HCT116 (cell line): ENCODE measurements at regions not wholly inside any gene's neighbourhood (a gene's known extent, or its start where the extent isn't known, plus 50 kb on each side); places are given as distances from the start of the nearest gene placed in this dataset.

Experiments
- CBX3 ChIP-seq: IDR thresholded peaks from 2 replicates; pipeline ENCODE4 v1.6.1; 2012; ENCODE audit warnings: low read depth
- CEBPB ChIP-seq: IDR thresholded peaks from 2 replicates; pipeline ENCODE4 v1.6.1; 2012; ENCODE audit warnings: low read depth
- CTCF ChIP-seq, 3 experiments: fragments of 200-600 bp in 1 of 3; sonication (generic) in 1 of 3; IDR thresholded peaks in 2 of 3; conservative IDR thresholded peaks in 1 of 3; 2 replicates each; pipeline ENCODE4 v1.5.1; 2012 to 2017; ENCODE audit warnings: low read depth in 2 of 3, low read length in 2 of 3, antibody characterized with exemption in 1 of 3, borderline replicate concordance in 1 of 3, control low read depth in 1 of 3, mild to moderate bottlenecking in 1 of 3, mixed read lengths in 1 of 3, mixed run types in 1 of 3, moderate library complexity in 1 of 3; ENCODE audit not compliant: insufficient read depth in 1 of 3
- EGR1 ChIP-seq: IDR thresholded peaks from 2 replicates; pipeline ENCODE4 v1.6.1; 2012; ENCODE audit warnings: low read depth
- ELF1 ChIP-seq: IDR thresholded peaks from 2 replicates; pipeline ENCODE4 v1.6.1; 2012; ENCODE audit warnings: low read depth, borderline replicate concordance
- EZH2 ChIP-seq: fragments of 200-600 bp; sonication (generic); IDR thresholded peaks from 2 replicates; pipeline ENCODE4 v1.6.1; 2017; ENCODE audit warnings: antibody characterized with exemption, mixed run types
- JUND ChIP-seq: IDR thresholded peaks from 2 replicates; pipeline ENCODE4 v1.6.1; 2012
- POLR2A ChIP-seq: IDR thresholded peaks from 2 replicates; pipeline ENCODE4 v1.7.0; 2011; ENCODE audit warnings: borderline replicate concordance; ENCODE audit not compliant: insufficient read depth, insufficient read length; ENCODE audit errors: extremely low read depth
- POLR2AphosphoS5 ChIP-seq: IDR thresholded peaks from 2 replicates; pipeline ENCODE4 v1.6.1; 2011; ENCODE audit warnings: mild to moderate bottlenecking, low read depth, low read length, moderate library complexity
- RAD21 ChIP-seq: IDR thresholded peaks from 2 replicates; pipeline ENCODE4 v1.6.1; 2012; ENCODE audit warnings: low read depth, mild to moderate bottlenecking
- REST ChIP-seq: IDR thresholded peaks from 2 replicates; pipeline ENCODE4 v1.6.1; 2012; ENCODE audit warnings: low read depth
- TCF7L2 ChIP-seq: IDR thresholded peaks from 2 replicates; pipeline ENCODE4 v1.7.0; 2011; ENCODE audit warnings: borderline replicate concordance, inconsistent platforms; ENCODE audit not compliant: insufficient read depth, insufficient read length; ENCODE audit errors: extremely low read depth
- YY1 ChIP-seq: IDR thresholded peaks from 2 replicates; pipeline ENCODE4 v1.6.1; 2011; ENCODE audit warnings: low read length, low read depth, moderate library complexity, mild to moderate bottlenecking; ENCODE audit not compliant: insufficient replicate concordance; ENCODE audit errors: extremely low read depth
- TF ChIP-seq, protein P1 (sequence below): IDR thresholded peaks from 2 replicates; pipeline ENCODE4 v1.6.1; 2012

DNA sequence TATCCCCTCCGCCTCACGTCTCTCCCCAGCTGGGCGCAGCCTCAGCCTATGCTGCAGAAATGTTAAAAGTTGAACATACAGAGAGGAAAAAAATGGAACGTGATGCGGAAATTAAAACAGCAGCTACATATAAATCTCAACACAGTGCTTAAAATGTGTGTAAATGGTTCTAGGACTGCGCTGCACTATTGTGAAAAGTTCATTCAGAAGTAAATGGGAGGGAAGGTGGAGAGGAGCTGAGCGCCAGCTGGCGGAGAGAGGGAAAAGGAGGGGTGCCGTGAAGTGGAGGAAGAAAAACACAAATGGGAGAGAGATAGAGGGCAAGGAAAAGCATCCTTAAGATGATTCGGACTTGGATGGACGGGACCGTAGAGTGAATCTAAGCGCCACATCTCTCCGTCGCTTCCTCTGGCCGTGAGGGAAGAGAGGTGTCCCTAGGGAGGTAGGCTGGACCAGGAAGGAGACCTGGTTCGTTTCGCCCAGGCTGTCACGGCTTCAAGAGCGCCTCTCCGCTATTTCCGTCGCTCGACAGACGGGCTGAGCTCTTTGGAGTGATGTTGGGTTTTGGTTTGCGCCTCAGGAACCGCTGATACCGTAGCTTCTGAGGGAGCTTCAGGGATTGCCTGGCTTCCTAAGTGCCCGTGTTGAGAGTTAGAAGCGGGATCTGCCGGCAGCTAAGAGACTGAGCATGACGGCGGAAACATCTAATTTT, 113.7 kb downstream of the TRIM27 start:
- TF ChIP-seq EZH2 (no peak), CTCF (IDR thresholded peaks at IDR 0.05 in 2 of 3, conservative IDR thresholded peaks at IDR 0.05 in 1 of 3; ENCODE audit: borderline replicate concordance in 1 of 3, insufficient read depth in 1 of 3, low read depth in 2 of 3, low read length in 2 of 3) (no peak), JUND (no peak), POLR2AphosphoS5 (no peak), YY1 (no peak), CEBPB (no peak), POLR2A (no peak), RAD21 (no peak), REST (no peak), TCF7L2 (no peak), ELF1 (no peak), CBX3 (no peak), EGR1 (no peak)
- TF ChIP-seq, protein P1, sequence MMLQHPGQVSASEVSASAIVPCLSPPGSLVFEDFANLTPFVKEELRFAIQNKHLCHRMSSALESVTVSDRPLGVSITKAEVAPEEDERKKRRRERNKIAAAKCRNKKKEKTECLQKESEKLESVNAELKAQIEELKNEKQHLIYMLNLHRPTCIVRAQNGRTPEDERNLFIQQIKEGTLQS: no peak
